BE2C (cell line): ENCODE measurements at regions not wholly inside any gene's neighbourhood (a gene's known extent, or its start where the extent isn't known, plus 50 kb on each side); places are given as distances from the start of the nearest gene placed in this dataset.
"Not testable (repeated sequence)": the region's sequence is repeated elsewhere in the genome, so short reads cannot be mapped to it uniquely, and the experiment has no call there.

Experiments used
- DNase-seq: peaks from one replicate; pipeline ENCODE4 v3.0.0-alpha.2; 2020
- H3K27me3 ChIP-seq: fragments of 250-450 bp; sonication (Bioruptor Pico); 2 replicates; pipeline ENCODE4 v1.5.1; 2020; ENCODE audit warnings: mild to moderate bottlenecking
- H3K36me3 ChIP-seq: fragments of 250-450 bp; sonication (Bioruptor Pico); 2 replicates; pipeline ENCODE4 v1.5.1; 2020; ENCODE audit warnings: mild to moderate bottlenecking
- H3K4me1 ChIP-seq: fragments of 250-450 bp; sonication (Bioruptor Pico); 2 replicates; pipeline ENCODE4 v1.5.1; 2020
- H3K4me3 ChIP-seq: 2 replicates; pipeline ENCODE4 v1.5.1; 2011; ENCODE audit warnings: low read depth, low read length
- H3K9me3 ChIP-seq: fragments of 250-450 bp; sonication (Bioruptor Pico); 2 replicates; pipeline ENCODE4 v1.5.1; 2020
- TF ChIP-seq, protein P1 (sequence below): IDR thresholded peaks from 2 replicates; pipeline ENCODE4 v1.5.1; 2012; ENCODE audit warnings: mild to moderate bottlenecking, low read depth, low read length

DNA sequence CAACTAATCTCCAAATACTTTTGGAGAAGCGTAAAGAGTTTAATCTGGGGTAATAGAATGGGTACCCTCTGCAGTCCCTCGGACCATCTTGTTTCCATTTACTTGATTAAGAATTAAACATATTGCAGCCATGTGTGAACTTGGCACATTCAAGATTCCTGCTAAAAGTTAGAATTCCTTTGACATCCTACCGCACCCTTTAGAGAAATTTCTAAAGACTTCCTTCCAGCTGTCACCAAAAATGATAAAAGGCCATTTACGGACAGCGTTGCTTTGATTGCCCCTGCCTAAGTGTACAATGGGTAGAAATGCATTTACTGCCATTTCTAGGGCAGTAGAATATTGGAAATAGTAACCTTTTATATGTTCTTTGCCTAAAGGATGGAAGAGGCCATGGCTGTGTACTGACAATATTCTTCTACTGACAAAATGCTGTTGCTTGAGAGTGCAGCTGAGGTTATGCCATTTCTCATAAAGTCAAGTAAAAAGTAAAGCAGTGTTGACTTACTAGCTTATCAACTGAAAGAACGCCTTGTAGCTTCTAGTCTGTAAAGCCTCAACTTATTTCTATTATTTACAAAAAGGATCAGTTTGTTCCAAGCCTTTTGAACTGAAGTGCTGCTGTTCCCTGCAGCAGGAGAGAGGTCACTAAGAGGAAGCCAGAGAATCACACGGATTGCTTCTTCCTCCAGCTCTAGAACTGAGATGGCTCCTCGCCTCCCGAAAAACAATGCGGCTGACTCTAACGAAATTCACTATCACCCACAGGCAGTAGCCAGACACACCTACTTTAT is 139.8 kb upstream of the BASP1 start:
- H3K27me3 ChIP-seq: no peaks in the 10 kb centered on the region; the same call in 1 of the 2 replicates
- H3K36me3 ChIP-seq: no peaks in the 10 kb centered on the region
- no peaks in the 10 kb centered on the region for H3K9me3 ChIP-seq
- no peak overlapping the region for H3K4me3 ChIP-seq
- H3K4me1 ChIP-seq: no peaks in the 10 kb centered on the region
- DNase-seq: no peak
- TF ChIP-seq, protein P1, sequence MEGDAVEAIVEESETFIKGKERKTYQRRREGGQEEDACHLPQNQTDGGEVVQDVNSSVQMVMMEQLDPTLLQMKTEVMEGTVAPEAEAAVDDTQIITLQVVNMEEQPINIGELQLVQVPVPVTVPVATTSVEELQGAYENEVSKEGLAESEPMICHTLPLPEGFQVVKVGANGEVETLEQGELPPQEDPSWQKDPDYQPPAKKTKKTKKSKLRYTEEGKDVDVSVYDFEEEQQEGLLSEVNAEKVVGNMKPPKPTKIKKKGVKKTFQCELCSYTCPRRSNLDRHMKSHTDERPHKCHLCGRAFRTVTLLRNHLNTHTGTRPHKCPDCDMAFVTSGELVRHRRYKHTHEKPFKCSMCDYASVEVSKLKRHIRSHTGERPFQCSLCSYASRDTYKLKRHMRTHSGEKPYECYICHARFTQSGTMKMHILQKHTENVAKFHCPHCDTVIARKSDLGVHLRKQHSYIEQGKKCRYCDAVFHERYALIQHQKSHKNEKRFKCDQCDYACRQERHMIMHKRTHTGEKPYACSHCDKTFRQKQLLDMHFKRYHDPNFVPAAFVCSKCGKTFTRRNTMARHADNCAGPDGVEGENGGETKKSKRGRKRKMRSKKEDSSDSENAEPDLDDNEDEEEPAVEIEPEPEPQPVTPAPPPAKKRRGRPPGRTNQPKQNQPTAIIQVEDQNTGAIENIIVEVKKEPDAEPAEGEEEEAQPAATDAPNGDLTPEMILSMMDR: no peak

DNA sequence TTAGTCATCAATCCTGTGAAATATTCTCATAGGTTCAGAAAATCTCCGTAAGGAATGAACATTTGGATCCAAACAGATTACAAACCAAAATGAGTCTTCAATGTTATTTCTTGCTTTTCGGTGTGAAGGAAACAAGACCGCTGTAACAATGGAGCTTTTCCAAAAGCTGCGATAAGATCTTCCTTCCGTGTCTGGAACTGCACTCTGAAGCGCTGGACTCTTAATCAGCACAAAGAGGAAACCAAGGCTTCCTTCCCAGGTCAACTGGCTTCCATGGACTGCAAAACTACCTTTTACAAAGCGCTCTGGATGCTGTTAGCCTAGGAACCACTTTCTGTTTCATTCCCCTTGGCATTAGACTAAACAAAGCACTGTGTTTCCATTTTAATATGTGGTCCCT is 137.9 kb upstream of the BASP1 start:
- TF ChIP-seq, protein P1: no peak
- no peak for DNase-seq
- no peak overlapping the region for H3K4me3 ChIP-seq

DNA sequence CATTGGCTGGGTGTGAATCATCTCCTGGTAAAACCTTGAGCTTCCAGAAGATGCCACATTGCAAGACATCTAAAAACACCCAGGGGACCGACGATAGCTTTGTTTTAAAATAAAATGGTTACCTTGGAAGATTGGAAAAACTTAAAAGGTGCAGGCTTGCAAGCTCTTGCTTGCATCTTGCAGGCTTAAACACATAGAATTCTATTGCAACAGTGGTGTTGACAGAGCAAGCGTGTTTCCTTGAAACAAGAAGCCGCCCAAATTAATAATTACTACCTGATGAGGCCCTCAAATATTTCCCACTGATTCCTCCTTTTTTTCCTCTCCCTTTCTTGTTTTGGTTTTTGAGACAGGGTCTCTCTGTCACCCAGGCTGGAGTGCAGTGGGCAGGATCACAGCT is 137.1 kb upstream of the BASP1 start:
- DNase-seq: no peak
- H3K27me3 ChIP-seq: no peaks in the 10 kb centered on the region; the same call in 1 of the 2 replicates
- no peaks in the 10 kb centered on the region for H3K9me3 ChIP-seq
- no peak overlapping the region for H3K4me3 ChIP-seq
- H3K4me1 ChIP-seq: no peaks in the 10 kb centered on the region
- TF ChIP-seq, protein P1: no peak
- H3K36me3 ChIP-seq: no peaks in the 10 kb centered on the region

More for the DNA sequence above, 137.9 kb upstream of the BASP1 start:
- Histone ChIP-seq H3K27me3 (no peaks in the 10 kb centered on the region; the same call in 1 of the 2 replicates), H3K36me3 (no peaks in the 10 kb centered on the region), H3K4me1 (no peaks in the 10 kb centered on the region), H3K9me3 (no peaks in the 10 kb centered on the region)

DNA sequence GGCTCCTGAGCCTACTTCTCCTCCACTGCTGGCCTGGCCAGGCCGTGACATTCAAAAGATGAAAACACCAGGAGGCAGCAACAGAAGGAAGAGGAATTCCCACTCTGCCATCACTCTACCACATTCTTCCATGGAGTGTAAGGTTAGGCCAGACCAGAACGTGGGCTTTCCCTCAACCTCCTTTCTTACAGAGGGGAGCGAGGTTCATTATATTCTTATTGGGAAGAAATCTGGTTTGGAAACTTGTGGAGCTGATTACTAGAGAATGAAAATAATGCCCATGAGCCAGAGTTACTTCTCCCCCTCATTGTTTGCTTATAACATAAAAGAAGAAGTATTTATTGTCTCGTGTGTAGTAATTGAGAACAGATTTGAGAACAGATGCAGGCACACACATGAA is 136.3 kb upstream of the BASP1 start:
- no peaks in the 10 kb centered on the region for H3K27me3 ChIP-seq
- no peak overlapping the region for H3K4me3 ChIP-seq
- H3K9me3 ChIP-seq: no peaks in the 10 kb centered on the region
- no peaks in the 10 kb centered on the region for H3K36me3 ChIP-seq
- TF ChIP-seq, protein P1: no peak
- no peaks in the 10 kb centered on the region for H3K4me1 ChIP-seq
- no peak for DNase-seq

DNA sequence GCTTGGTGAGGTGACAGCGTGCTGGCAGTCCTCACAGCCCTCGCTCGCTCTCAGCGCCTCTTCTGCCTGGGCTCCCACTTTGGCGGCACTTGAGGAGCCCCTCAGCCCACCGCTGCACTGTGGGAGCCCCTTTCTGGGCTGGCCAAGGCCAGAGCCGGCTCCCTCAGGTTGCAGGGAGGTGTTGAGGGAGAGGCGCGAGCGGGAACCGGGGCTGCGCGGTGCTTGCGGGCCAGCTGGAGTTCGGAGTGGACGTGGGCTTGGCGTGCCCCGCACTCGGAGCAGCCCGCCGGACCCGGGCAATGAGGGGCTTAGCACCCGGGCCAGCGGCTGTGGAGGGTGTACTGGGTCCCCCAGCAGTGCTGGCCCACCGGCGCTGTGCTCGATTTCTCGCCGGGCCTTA is 134.2 kb upstream of the BASP1 start:
- not testable (repeated sequence) for H3K4me1 ChIP-seq, DNase-seq, H3K9me3 ChIP-seq, H3K4me3 ChIP-seq, H3K27me3 ChIP-seq, H3K36me3 ChIP-seq

DNA sequence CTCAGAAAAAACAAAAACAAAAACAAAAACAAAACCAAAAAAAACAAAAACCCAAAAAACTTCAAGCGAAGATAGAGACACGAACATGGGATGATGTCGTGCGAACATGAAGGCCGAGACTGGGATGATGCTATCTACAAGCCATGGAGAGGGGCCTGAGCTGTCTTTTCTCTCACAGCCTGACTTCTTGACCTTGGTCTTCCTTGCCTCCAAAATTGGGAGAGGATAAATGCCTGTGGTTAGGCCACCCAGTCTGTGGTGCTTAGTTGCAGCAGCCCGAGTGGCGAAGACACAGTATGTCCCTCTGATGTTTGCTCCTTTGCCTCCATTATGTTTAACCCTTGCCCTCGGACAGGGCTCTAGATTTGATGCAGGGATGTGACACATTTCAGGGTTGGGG is 130.4 kb upstream of the BASP1 start:
- DNase-seq: no peak
- no peaks in the 10 kb centered on the region for H3K36me3 ChIP-seq
- no peak overlapping the region for H3K4me3 ChIP-seq
- H3K9me3 ChIP-seq: no peaks in the 10 kb centered on the region
- TF ChIP-seq, protein P1: no peak
- H3K4me1 ChIP-seq: no peaks in the 10 kb centered on the region
- H3K27me3 ChIP-seq: no peaks in the 10 kb centered on the region
